Left cardiac atrium (tissue), 4 donors: ENCODE measurements at regions not wholly inside any gene's neighbourhood (a gene's known extent, or its start where the extent isn't known, plus 50 kb on each side); places are given as distances from the start of the nearest gene placed in this dataset.

Source experiments
- ATAC-seq, 2 donors: fragments of 200-7000 bp; cut with Tn5 transposase; one replicate each; pipeline ENCODE4 v1.9.1; 2020; ENCODE audit warnings: mild to moderate bottlenecking in 2 of 2, moderate library complexity in 2 of 2
- DNase-seq: peaks from one replicate; pipeline ENCODE4 v3.0.0-alpha.2; 2020
- intact Hi-C, 2 donors: fragments of 100-400 bp; cut with DNase I; formaldehyde crosslinking; loops; one replicate each; pipeline versions ENCODE4 v1.14.1 to v1.15.1; 2022 to 2023
- donor health status: DM: no; HTN: yes; CAD: no.
- donor health status: DM: no; HTN: yes; CAD: no; lungs with severe emphysema.
- donor health status: DM: yes; HTN: yes; CAD: no.
- donor health status: Dilated cardiomyopathy.

DNA sequence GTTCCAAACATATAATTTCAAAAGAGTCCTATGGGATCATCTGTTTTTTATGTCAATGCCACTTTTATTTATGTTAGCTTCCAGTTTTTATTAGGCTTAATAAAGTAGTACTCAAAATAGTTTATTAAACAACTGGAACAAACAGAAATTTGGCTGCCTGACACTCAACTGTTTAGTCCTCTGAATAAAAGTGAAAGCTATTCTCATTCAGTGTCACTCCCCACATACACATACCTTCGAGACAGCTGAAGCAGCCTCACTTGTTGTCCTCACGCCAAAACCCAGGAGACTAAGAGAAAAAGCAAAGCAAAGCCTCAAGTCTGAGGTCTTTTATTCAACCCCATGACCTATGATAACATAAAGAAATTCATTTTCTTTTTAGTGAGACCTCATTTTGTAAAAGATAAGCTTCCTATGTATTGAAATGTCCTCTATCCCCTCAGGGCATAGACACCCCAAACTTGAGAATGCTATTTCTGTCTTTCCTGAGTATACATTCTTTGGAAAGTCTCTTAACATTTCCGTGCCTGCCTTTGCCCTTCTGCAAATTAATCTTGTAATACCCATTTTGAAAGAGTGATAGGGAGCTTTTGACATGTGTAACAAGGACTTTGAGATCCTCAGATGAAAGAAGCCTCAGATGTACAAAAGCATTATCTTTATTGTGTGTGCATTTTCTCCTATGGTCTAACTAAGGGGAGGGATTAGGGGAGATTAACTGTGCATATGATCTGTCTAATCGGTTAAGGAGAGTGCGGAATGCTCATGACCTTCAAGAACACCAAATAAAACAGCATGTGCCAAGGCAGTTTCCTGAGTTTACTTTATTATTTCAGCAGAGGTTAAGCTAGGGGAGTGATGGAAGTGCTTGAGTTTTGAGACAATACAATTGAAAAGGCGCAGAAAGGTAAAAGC lies 1523.7 kb upstream of the PIK3C3 start:
- no peak for DNase-seq
- intact Hi-C loops, result no loop called here
- ATAC-seq, result no peak

DNA sequence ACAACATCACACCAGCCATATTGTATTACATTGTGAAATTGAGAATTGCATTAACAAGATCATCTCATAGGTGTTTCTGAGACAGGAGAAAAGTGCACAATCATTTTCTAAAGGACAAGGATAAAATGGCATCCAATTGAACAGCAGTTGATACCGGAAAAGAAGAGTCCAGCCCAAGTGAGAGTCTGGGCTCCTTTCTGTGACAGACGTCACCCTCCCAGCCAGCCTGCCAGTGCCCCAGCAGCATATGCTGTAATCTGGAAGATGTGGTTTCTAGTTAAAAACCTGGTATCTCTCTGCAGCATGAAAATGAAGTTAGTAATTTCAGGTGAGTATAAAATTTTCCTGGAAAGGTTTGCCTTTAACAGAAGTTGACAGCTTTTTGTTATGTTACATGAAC lies 1531.7 kb upstream of the PIK3C3 start:
- no peak for DNase-seq
- ATAC-seq, result no peak
- intact Hi-C loops, result no loop called here

DNA sequence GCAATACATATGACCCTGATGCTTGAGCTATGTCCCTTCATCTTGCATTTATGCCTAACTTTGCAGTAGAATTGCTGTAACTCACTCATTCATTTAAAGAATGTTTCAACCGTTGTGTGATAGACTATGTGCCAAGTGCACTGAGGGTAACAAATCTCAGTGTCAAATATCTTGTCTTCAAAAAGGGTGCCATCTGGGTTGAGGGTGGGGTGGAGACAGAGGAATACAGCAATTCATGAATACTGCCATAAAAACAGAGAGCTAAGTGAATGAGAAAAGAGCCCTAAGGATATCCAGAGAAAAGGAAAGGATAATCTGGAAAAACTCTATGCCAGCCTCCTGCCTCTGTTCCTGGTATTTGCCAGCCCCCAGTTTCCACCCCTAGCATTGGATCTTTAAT lies 1534.4 kb upstream of the PIK3C3 start:
- intact Hi-C loops, result no loop called here
- DNase-seq, result no peak
- no peak for ATAC-seq

DNA sequence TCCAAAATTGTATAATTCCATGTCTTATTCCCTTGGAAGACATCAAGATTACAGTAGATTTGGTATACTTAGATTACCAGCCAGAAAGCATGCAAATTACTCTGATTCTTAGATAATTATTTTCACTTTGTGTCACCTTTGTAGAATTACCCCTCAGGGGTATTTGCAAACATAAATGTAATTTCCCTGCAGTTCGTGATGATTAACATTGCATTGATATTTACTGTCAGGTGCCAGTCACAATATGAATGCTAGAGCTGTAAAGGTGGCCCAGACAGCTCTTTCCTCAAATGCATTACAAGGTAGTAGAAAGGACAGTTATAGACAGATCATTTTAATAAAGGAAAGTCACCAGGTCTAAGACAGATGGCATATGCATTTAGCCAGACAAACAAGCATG lies 1537.5 kb upstream of the PIK3C3 start:
- DNase-seq (no peak), ATAC-seq (no peak)
- intact Hi-C loops, result no loop called here

DNA sequence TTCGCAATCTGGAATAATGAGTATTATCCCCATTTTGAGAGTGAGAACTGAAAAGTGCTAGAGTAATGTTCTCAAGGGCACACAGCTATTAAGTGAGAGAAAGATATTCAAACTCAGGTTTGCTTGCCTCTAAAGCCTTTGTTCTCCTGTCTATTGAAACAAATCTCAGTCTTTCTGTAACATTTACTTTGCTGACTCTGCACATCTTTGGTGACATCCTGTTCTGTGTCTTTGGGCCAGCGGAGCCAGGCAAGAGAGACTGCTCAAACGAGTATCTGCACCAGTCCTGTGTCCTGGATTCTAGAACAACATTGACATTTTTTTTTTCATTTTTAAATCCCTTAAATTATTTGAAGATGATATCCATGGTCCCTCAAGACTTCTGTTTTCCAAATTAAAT lies 1539.2 kb upstream of the PIK3C3 start:
- no peak for DNase-seq
- no peak for ATAC-seq
- intact Hi-C loops, result no loop called here

DNA sequence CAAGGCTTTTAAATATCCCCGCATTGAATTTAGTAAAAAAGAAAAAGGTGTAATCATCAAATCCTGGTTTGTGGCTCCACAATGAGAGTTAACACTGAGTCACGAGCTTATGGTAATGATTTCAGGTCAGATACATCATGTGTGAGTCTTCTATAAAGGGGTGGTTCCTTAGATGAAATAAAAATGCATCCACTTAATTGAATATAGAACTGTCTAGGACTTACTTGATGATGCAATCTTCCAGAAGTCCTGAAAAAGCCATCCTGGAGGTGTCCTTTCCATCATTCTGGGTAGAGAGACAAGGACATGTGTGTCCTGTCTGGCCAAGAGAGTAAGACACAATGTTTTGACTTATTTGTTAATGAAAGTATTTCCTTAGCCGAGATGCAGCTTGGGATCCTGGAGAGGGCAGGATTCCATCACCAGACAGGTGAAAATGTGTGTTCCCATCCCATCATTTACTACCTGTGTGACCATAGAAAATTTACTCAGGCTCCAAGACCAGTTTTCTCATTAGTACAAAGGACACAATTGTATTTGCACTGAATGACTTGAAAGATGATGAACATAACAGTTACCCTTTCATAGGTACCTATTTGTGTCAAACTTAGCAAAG lies 1539.8 kb upstream of the PIK3C3 start:
- ATAC-seq (no peak), DNase-seq (no peak)
- intact Hi-C loops, result no loop called here

DNA sequence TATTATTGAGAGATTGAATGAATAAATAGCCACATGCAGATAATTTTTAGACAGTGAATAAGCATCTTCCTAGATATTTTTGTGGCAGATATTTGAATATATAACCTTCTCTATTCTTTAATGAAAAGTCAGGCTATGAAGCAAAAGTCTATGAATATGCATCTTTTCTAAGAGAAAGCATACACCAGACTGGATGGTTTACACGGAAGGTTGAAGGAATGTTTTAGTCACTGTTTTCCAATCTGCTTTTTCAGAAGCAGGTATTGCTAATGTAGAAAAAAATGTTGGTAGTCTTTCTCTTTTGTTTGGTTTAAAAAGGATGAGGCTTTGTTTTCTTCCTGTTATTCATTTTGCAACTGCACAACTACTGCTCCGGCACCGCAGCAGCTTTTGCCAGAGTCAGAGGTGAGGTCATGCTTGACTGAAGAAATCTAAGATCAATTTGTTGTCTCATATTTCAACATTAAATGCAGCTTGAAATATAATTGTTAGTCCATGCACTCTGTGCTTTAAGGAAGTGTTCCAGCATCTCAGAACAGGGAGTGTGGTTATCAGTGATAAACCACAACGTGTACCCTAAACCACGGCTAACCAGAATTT lies 1540.8 kb upstream of the PIK3C3 start:
- DNase-seq, result no peak
- intact Hi-C loops, result no loop called here
- ATAC-seq, result no peak

DNA sequence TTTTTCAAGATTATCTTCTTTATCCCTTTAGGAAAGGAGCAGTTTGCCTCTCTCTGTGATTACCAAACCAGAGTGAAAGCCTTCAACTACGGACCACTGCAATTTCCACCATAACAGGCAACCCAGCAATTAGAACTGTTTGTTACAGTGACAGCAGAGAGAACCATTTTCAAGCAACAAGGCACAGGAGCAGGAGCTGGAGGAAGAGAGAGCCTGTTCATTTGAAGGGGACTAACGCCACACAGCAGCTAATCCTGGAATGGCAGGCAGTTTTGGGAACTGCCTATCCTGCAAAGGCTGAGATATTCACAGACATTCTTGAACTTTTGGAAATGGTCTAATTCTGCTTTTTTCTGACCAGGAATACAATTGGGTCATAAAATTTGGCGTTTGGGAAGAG lies 1541.9 kb upstream of the PIK3C3 start:
- no peak for DNase-seq
- no peak for ATAC-seq
- intact Hi-C loops, result no loop called here

DNA sequence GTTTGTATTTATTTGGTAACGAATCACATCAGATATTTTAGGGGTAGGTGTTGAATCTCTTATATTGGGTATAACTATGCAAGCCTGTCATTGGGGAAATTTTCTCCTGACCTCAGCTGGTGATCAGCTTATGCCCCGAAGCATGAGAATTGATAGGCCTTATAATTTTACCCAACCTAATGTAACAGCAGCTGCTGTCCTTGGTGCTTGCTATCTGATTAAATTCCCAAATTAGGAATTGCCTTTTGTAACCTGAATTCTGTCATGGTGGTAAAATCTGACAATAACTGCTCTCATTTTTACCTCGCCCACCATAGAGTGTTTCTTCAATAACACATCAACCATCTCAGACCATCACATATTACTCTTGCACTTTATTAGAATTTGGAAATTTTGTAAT lies 1542.6 kb upstream of the PIK3C3 start:
- DNase-seq, result no peak
- intact Hi-C loops, result no loop called here
- no peak for ATAC-seq

DNA sequence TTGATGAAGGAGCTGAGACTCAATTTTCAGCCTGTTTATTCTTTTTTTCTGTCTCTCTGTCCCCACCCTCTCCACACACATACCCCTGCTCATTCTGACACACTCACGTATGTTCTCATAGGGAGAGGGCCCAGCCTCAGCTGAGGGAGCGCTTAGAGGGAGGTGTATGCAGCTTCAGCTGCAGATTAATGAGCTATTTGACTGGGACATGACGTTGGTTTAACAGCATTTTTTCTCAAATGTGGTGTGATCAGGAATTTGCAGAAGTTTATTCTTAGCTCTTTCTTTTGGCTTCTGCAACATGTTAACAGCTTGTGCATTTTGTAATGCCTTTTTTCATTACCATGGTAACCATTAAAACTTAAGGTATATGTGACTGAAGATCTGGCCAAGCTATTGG lies 1547.1 kb upstream of the PIK3C3 start:
- ATAC-seq, result no peak
- intact Hi-C loops, result no loop called here

DNA sequence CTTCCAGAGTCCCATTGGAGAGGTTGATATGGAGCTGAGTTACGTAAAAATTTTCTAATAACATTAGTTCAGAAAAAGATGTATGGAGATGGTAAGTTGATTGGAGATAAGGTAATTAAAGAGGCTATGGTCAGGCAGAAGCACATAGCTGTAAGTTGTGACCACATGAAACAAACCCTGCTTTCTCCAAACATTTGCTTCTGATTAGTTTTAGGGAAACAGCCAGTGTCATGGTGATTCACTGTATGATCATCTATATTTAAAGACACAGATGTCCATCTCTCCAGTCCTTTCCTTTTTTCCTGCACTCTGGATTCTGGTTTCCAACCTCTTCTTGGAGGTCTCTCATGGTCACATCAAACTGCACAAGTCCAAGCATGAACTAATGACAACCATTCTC lies 1550.8 kb upstream of the PIK3C3 start:
- intact Hi-C loops, result no loop called here
- no peak for DNase-seq
- ATAC-seq, result no peak

More for the DNA sequence above, 1547.1 kb upstream of the PIK3C3 start:
- no peak for DNase-seq

DNA sequence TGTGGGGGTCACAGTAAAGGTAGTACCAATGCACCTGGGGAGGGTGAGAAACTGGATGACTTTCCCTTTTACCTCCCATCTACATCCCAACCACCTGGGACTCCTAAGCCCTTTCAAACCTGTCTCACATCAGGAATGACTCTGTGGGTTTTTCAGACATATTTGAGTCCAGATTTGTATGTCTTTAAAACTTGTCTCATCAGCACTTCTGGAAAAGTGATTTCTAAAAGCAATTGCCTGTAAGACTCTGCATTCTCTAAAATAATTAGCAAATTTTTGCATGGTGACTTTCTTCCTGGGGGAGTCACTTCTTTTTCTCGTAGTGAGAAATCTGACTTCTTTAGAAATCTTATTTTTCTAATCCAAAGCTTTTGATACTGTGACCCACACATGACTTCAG lies 1553.0 kb upstream of the PIK3C3 start:
- ATAC-seq, result no peak
- no peak for DNase-seq
- intact Hi-C loops, result no loop called here

DNA sequence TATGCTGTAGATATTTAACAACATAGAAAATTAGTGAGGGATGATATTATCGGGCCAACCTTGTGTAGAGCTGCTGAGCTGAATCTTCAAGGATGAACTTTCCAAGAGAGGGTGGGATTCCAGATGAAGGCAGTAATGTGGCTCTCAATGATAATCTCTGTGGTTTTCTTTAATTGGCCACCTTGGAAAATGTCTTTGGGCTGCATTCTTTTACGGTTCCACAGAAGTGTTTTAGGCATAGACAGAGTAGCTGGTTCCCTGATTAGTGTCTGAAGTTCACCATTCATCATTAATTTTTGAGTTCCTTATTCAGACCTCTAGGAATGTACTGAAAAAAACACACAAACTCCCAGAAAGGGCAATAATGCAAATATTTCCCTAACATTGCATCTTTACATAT lies 1566.9 kb upstream of the PIK3C3 start:
- intact Hi-C loops, result no loop called here
- no peak for ATAC-seq
- no peak for DNase-seq

DNA sequence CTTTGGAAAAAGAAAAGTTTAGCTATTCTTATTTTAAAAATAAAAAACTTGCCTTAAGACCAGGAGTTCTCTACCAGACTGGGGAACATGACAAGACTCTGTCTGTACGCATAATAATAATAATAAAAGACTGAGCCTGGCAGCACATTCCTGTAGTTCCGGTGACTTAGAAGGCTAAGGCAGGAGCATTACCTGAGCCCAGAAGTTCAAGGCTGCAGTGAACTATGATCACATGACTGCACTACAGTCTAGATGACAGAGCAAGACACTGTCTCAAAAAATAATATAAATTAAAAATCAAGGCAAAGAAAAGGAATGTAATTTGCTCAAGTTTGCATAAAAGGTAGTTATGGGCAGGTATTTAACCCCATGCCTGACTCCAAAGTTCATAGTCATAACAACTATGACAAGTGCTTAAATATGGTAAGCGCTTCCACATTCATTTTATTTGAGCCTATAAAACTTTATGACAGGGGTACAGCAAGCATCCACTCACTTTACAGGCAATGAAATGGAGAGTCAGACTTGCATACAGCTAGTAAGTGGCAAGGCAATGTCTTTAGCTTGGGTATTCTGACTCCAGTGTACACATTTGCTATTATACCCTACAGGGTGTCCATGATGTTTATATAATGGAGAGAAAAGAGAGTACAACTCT lies 1567.8 kb upstream of the PIK3C3 start:
- intact Hi-C loops, result no loop called here
- ATAC-seq, result no peak
- DNase-seq, result no peak

DNA sequence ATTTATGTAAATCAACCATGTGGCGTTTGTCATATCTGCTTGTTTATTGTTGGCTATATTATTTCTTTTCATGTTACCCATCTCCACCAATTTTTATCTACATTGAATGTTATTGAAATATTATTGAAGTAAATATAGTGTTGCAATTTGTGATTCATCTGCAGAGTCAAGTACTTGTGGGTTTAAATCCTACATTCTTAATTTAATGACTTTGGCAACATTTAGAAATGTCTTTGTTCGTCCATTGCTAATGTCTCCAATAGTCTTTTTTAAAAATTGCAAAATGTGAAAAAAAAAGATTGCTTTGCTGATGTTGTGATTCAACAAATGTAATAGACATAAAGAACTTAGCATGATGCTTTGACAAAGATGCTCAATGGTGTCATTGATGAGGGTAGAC lies 1572.8 kb upstream of the PIK3C3 start:
- no peak for DNase-seq
- intact Hi-C loops, result no loop called here
- no peak for ATAC-seq

DNA sequence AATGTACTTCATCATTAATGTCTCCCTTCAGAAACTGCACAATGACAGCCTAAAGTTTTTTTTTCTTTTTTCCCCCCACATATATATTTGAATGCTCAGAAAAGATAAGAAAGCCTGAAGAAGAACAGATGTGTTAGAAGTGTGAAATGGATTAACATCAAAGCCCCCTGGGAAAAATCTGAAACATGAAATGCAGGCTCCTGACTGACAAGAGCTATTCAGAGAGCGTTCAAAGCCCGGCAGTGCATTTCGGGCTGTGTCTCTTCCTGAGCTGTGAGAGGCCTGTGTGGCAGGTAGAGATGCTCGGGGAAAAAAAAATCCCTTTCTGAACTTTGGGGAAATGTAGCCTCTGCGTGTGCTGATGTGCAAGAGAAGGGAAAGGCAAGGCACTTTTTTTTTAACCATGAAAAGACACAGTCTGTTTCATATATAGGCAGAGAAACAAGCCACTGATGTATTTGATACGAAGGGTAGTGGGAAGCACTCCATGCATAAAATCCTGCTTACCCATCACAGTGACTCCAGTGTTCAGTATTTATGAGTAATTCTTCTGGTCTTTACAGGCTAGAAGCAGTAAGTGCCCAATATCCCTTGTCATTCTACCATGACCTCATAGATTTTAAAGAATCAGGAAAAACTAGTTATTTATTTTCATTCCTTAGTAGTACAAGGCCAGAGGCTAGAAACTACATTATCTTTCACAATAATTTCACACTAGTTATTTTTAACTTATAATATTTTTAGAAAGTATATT lies 1574.2 kb upstream of the PIK3C3 start:
- ATAC-seq (no peak), DNase-seq (no peak)
- intact Hi-C loops, result no loop called here

DNA sequence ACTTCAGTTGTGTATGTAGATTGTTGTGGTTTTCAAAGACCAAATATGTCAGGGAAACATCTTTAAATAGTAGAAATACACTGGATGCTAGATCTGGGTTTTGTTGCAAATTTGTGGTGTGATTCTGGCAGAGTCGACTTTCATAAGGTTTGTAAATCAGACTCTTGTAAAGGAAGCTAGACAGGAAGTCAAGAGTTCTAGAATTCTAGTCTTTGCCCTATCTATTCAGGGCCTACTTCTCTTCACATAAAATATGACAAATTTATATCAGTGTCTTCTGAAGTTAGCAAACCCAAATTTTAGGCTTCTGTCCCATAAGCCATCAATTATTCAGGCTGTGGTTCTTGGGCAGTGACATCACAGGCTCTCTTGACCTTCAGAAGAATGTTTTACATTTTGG lies 1579.2 kb upstream of the PIK3C3 start:
- ATAC-seq (no peak), DNase-seq (no peak)
- intact Hi-C loops, result no loop called here

DNA sequence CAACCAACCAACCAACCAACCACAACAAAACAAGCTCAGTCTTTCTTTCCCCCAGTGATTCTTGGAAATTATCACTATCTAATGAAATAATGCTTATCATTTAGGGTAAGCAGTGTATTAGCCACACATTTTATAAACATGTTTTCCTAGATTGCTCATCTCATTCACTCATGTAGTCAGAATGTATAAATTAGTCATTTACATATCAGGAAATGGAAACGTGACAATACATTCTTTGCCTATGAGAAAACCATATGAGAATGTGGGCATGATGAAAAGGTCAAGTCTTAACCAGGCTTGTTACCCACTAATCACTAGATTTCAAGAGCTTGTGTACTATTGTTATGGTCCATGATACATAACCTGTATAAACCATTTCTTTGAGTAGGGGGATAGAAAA lies 1583.4 kb upstream of the PIK3C3 start:
- intact Hi-C loops, result no loop called here
- ATAC-seq (no peak), DNase-seq (no peak)

DNA sequence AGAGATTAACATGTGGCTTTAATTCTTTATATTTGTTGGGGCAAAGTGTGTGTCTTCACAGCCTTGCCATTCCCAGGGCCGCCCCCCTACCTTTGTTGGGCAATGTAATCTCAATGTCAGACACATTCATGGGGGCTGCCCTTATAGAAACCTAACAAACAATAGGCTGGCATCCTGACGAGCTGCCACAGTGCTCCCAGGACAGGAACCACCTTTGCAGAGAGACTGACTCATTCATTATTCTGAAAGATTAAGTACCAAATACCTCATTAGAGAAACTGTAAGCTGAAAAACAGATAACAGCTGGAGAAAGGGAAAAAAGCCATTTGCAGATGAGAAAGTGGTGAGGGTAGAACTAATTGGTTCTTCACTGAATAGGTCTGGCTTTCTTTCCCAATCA lies 1587.5 kb upstream of the PIK3C3 start:
- DNase-seq (no peak), ATAC-seq (no peak)
- intact Hi-C loops, result no loop called here

DNA sequence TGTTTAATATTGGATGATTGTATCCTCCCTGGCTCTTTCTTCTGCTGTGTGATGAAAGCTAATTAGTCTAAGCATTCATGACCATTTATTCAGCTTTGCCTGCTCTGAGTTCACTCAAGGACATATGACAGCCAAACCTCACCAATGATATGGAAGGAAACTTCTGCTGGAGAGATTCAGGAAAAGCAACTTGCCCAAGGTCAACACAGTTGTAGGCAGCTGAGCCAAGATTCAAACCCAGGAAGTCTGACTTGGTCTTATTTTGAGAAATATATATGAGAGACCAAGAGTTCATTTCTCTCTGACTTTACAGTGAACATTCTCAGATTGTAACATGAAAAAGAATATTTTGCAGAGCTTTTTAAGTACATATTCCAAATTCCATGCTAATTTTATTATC lies 1588.5 kb upstream of the PIK3C3 start:
- no peak for ATAC-seq
- DNase-seq, result no peak
- intact Hi-C loops, result no loop called here
